GM19463 (cell line): ENCODE measurements at regions not wholly inside any gene's neighbourhood (a gene's known extent, or its start where the extent isn't known, plus 50 kb on each side); places are given as distances from the start of the nearest gene placed in this dataset.
"Not testable (repeated sequence)": the region's sequence is repeated elsewhere in the genome, so short reads cannot be mapped to it uniquely, and the experiment has no call there.

Source experiments
- ATAC-seq: cut with Tn5 transposase; IDR thresholded peaks from one replicate; pipeline ENCODE4 v1.9.1; 2021; ENCODE audit warnings: mild to moderate bottlenecking, moderate library complexity; ENCODE audit not compliant: unreplicated experiment

GRCh38 chr10:84907461-84908009 lies 579.1 kb downstream of the CCSER2 start:
- no peak for ATAC-seq

GRCh38 chr10:84908491-84908890 lies 580.1 kb downstream of the CCSER2 start:
- ATAC-seq = no peak

- no peak for ATAC-seq
These were observed 593.3 kb downstream of the CCSER2 start for GRCh38 chr10:84921701-84922100.

- ATAC-seq = no peak
These were observed 595.7 kb downstream of the CCSER2 start for GRCh38 chr10:84924131-84924530.

- no peak for ATAC-seq
These were observed 597.1 kb downstream of the CCSER2 start for GRCh38 chr10:84925495-84925894.

GRCh38 chr10:84933402-84933801 lies 605.0 kb downstream of the CCSER2 start:
- ATAC-seq = no peak

GRCh38 chr10:84935772-84936171 lies 607.4 kb downstream of the CCSER2 start:
- no peak for ATAC-seq

- ATAC-seq = no peak
These were observed 609.9 kb downstream of the CCSER2 start for GRCh38 chr10:84938117-84938905.

- ATAC-seq = no peak
These were observed 615.2 kb downstream of the CCSER2 start for GRCh38 chr10:84943541-84943940.

- ATAC-seq = no peak
These were observed 615.8 kb downstream of the CCSER2 start for GRCh38 chr10:84944187-84944586.

- ATAC-seq = no peak
These were observed 617.4 kb downstream of the CCSER2 start for GRCh38 chr10:84945791-84946190.

- ATAC-seq = no peak
These were observed 618.5 kb downstream of the CCSER2 start for GRCh38 chr10:84946904-84947303.

GRCh38 chr10:84948644-84949043 lies 620.3 kb downstream of the CCSER2 start:
- ATAC-seq = no peak

GRCh38 chr10:84951616-84952015 lies 623.2 kb downstream of the CCSER2 start:
- ATAC-seq = no peak

GRCh38 chr10:84957427-84957826 lies 629.0 kb downstream of the CCSER2 start:
- ATAC-seq = no peak

- ATAC-seq = no peak
These were observed 637.1 kb downstream of the CCSER2 start for GRCh38 chr10:84965468-84965867.

- ATAC-seq = no peak
These were observed 638.5 kb downstream of the CCSER2 start for GRCh38 chr10:84966708-84967441.

- not testable (repeated sequence) for ATAC-seq
These were observed 640.9 kb downstream of the CCSER2 start for GRCh38 chr10:84969297-84969696.

GRCh38 chr10:84987039-84987438 lies 658.6 kb downstream of the CCSER2 start:
- no peak for ATAC-seq

- ATAC-seq = no peak
These were observed 659.6 kb downstream of the CCSER2 start for GRCh38 chr10:84988011-84988410.

GRCh38 chr10:84990713-84991112 lies 662.3 kb downstream of the CCSER2 start:
- no peak for ATAC-seq

- no peak for ATAC-seq
These were observed 662.9 kb downstream of the CCSER2 start for GRCh38 chr10:84991301-84991700.
